ENCODE measurements at regions not wholly inside any gene's neighbourhood (a gene's known extent, or its start where the extent isn't known, plus 50 kb on each side); places are given as distances from the start of the nearest gene placed in this dataset.

- Histone ChIP-seq H3K27me3 (no peaks in the 10 kb centered on the region), H3K9me2 (replicated peaks; ENCODE audit: insufficient read depth) (no peaks in the 10 kb centered on the region), H3K36me3 (replicated peaks; ENCODE audit: insufficient read depth, low read depth) (no peaks in the 10 kb centered on the region), H3K4me2 (no peak overlapping the region), H2AFZ (no peak overlapping the region), H3K4me1 (ENCODE audit: insufficient read depth) (no peaks in the 10 kb centered on the region), H3K4me3 (no peak overlapping the region), H3K9me3 (ENCODE audit: low read depth) (no peaks in the 10 kb centered on the region), H3K79me2 (no peaks in the 10 kb centered on the region), H4K20me1 (ENCODE audit: insufficient read depth, poor library complexity, severe bottlenecking) (no peaks in the 10 kb centered on the region), H3K27ac (peak overlapping the region; percentile 15)
- no peak for DNase-seq (ENCODE audit: low spot score)
- TF ChIP-seq CTCF (IDR thresholded peaks at IDR 0.05; ENCODE audit: poor library complexity) (no peak), EZH2 (IDR thresholded peaks at IDR 0.05; ENCODE audit: borderline replicate concordance) (no peak), EZH2phosphoT487 (IDR thresholded peaks at IDR 0.05; ENCODE audit: low read depth, severe bottlenecking, unreplicated experiment) (no peak)
- WGBS (ENCODE audit: low lambda C conversion rate, missing lambda C conversion rate), result 93% methylated on average over 1 of the region's 1 CpG
Observed at GRCh38 chr13:82815791-82816190, 1066.5 kb downstream of the SLITRK1 start.

- no peak overlapping the region for H2AFZ ChIP-seq
- TF ChIP-seq EZH2phosphoT487 (IDR thresholded peaks at IDR 0.05; ENCODE audit: low read depth, severe bottlenecking, unreplicated experiment) (no peak), EZH2 (IDR thresholded peaks at IDR 0.05; ENCODE audit: borderline replicate concordance) (no peak), CTCF (IDR thresholded peaks at IDR 0.05; ENCODE audit: poor library complexity) (no peak)
- no peaks in the 10 kb centered on the region for H3K4me1 ChIP-seq (ENCODE audit: insufficient read depth)
- H3K27me3 ChIP-seq, result no peaks in the 10 kb centered on the region
- no peaks in the 10 kb centered on the region for H3K79me2 ChIP-seq
- H3K4me3 ChIP-seq, result no peak overlapping the region
- no peaks in the 10 kb centered on the region for H3K9me2 ChIP-seq (replicated peaks; ENCODE audit: insufficient read depth)
- H4K20me1 ChIP-seq (ENCODE audit: insufficient read depth, poor library complexity, severe bottlenecking), result no peaks in the 10 kb centered on the region
- DNase-seq (ENCODE audit: low spot score), result no peak
- no peak overlapping the region for H3K4me2 ChIP-seq
- WGBS (ENCODE audit: low lambda C conversion rate, missing lambda C conversion rate), result 90% methylated on average over 1 of the region's 1 CpG
- no peak overlapping the region for H3K27ac ChIP-seq
- H3K9me3 ChIP-seq (ENCODE audit: low read depth), result no peaks in the 10 kb centered on the region
- H3K36me3 ChIP-seq (replicated peaks; ENCODE audit: insufficient read depth, low read depth), result no peaks in the 10 kb centered on the region
Observed at GRCh38 chr13:82803341-82803740, 1078.9 kb downstream of the SLITRK1 start.

GRCh38 chr13:82802528-82802927 lies 1079.7 kb downstream of the SLITRK1 start:
- DNase-seq (ENCODE audit: low spot score), result no peak
- Histone ChIP-seq H3K36me3 (replicated peaks; ENCODE audit: insufficient read depth, low read depth) (no peaks in the 10 kb centered on the region), H3K4me1 (ENCODE audit: insufficient read depth) (no peaks in the 10 kb centered on the region), H3K4me3 (no peak overlapping the region), H3K9me3 (ENCODE audit: low read depth) (no peaks in the 10 kb centered on the region), H2AFZ (no peak overlapping the region), H3K79me2 (no peaks in the 10 kb centered on the region), H3K9me2 (replicated peaks; ENCODE audit: insufficient read depth) (no peaks in the 10 kb centered on the region), H3K4me2 (no peak overlapping the region), H3K27ac (no peak overlapping the region), H3K27me3 (no peaks in the 10 kb centered on the region), H4K20me1 (ENCODE audit: insufficient read depth, poor library complexity, severe bottlenecking) (no peaks in the 10 kb centered on the region)
- WGBS (ENCODE audit: low lambda C conversion rate, missing lambda C conversion rate), result 87% methylated on average over 3 of the region's 3 CpGs
- TF ChIP-seq EZH2phosphoT487 (IDR thresholded peaks at IDR 0.05; ENCODE audit: low read depth, severe bottlenecking, unreplicated experiment), result no peak
- TF ChIP-seq EZH2 (IDR thresholded peaks at IDR 0.05; ENCODE audit: borderline replicate concordance), result no peak
- no peak for TF ChIP-seq CTCF (IDR thresholded peaks at IDR 0.05; ENCODE audit: poor library complexity)

GRCh38 chr13:82800391-82800790 lies 1081.9 kb downstream of the SLITRK1 start:
- TF ChIP-seq EZH2 (IDR thresholded peaks at IDR 0.05; ENCODE audit: borderline replicate concordance) (no peak), CTCF (IDR thresholded peaks at IDR 0.05; ENCODE audit: poor library complexity) (no peak), EZH2phosphoT487 (IDR thresholded peaks at IDR 0.05; ENCODE audit: low read depth, severe bottlenecking, unreplicated experiment) (no peak)
- 91% methylated on average over 2 of the region's 2 CpGs for WGBS (ENCODE audit: low lambda C conversion rate, missing lambda C conversion rate)

More at GRCh38 chr13:82800391-82800790, 1081.9 kb downstream of the SLITRK1 start:
- Histone ChIP-seq H3K4me2 (no peak overlapping the region), H4K20me1 (ENCODE audit: insufficient read depth, poor library complexity, severe bottlenecking) (no peaks in the 10 kb centered on the region), H3K36me3 (replicated peaks; ENCODE audit: insufficient read depth, low read depth) (no peaks in the 10 kb centered on the region), H2AFZ (no peak overlapping the region), H3K27me3 (no peaks in the 10 kb centered on the region), H3K4me3 (no peak overlapping the region), H3K79me2 (no peaks in the 10 kb centered on the region), H3K27ac (no peak overlapping the region), H3K9me3 (ENCODE audit: low read depth) (no peaks in the 10 kb centered on the region), H3K4me1 (ENCODE audit: insufficient read depth) (no peaks in the 10 kb centered on the region), H3K9me2 (replicated peaks; ENCODE audit: insufficient read depth) (no peaks in the 10 kb centered on the region)
- no peak for DNase-seq (ENCODE audit: low spot score)

Measured in hepatocyte (in vitro differentiated cells).